GM06990 (cell line): ENCODE measurements at regions not wholly inside any gene's neighbourhood (a gene's known extent, or its start where the extent isn't known, plus 50 kb on each side); places are given as distances from the start of the nearest gene placed in this dataset.

Experiments used
- DNase-seq: peaks from one replicate; pipeline ENCODE4 v3.0.0-alpha.2; 2011; ENCODE audit not compliant: insufficient read length; ENCODE audit errors: extremely low read depth
- H3K27me3 ChIP-seq: replicated peaks from 2 replicates; pipeline ENCODE4 v1.6.0; 2011; ENCODE audit warnings: low read length; ENCODE audit not compliant: control insufficient read depth, insufficient read depth
- H3K36me3 ChIP-seq: 2 replicates; pipeline ENCODE4 v1.5.1; 2011; ENCODE audit warnings: low read length; ENCODE audit not compliant: control insufficient read depth, insufficient read depth
- H3K4me3 ChIP-seq: replicated peaks from 2 replicates; pipeline ENCODE4 v1.5.1; 2011; ENCODE audit warnings: low read depth, mild to moderate bottlenecking, control low read depth, low read length
- TF ChIP-seq, protein P1 (sequence below): IDR thresholded peaks from 2 replicates; pipeline ENCODE4 v1.5.1; 2011; ENCODE audit warnings: low read length, control low read depth, mild to moderate bottlenecking, inconsistent platforms; ENCODE audit not compliant: insufficient read depth, poor library complexity, severe bottlenecking

DNA sequence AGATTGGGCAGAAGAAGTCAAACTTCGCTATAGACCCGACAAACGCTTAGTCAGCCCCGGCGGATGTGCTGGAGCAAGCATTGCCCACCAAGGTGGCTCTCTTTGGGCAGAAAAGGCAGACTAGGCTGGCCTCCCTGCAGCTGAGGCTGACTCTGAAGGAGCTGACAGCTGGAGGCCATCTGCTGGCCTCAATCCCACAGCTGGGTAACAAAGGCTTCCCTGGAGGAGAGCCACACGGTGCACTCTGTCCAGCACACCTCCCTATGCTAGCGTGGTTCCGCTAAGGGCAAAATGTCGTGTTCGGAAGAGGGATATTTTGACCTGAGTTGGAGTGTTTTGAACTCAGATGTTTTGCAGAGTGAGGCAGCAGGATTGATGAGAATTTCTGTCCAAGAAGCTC, 103.5 kb upstream of the PTCH1 start:
- no peaks in the 10 kb centered on the region for H3K36me3 ChIP-seq
- no peaks in the 10 kb centered on the region; the same call in 1 of the 2 replicates for H3K27me3 ChIP-seq
- no peak overlapping the region for H3K4me3 ChIP-seq
- DNase-seq, result no peak
- TF ChIP-seq, protein P1, sequence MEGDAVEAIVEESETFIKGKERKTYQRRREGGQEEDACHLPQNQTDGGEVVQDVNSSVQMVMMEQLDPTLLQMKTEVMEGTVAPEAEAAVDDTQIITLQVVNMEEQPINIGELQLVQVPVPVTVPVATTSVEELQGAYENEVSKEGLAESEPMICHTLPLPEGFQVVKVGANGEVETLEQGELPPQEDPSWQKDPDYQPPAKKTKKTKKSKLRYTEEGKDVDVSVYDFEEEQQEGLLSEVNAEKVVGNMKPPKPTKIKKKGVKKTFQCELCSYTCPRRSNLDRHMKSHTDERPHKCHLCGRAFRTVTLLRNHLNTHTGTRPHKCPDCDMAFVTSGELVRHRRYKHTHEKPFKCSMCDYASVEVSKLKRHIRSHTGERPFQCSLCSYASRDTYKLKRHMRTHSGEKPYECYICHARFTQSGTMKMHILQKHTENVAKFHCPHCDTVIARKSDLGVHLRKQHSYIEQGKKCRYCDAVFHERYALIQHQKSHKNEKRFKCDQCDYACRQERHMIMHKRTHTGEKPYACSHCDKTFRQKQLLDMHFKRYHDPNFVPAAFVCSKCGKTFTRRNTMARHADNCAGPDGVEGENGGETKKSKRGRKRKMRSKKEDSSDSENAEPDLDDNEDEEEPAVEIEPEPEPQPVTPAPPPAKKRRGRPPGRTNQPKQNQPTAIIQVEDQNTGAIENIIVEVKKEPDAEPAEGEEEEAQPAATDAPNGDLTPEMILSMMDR, result no peak

DNA sequence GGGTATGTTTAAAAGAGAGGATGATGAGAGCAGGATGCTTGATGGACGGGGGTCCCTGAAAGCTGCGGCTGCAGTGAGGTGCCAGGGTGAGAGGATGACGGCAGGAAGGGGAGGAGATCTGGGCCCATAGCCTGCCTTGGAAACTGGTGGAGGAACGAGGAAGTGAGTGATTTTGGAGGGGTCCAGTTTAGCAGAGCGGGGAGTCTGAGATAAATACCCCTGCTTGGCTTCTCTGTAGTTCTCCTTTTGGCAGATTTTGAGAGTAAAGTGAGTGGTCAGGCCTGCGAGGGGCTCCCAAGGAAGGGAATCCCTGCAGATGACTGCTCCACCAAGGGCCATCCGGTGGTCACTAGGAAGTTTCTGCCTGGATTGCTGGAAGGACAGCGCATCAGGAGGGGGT, 98.5 kb upstream of the PTCH1 start:
- DNase-seq, result no peak
- no peaks in the 10 kb centered on the region; the same call in 1 of the 2 replicates for H3K27me3 ChIP-seq
- H3K36me3 ChIP-seq, result no peaks in the 10 kb centered on the region
- no peak overlapping the region for H3K4me3 ChIP-seq
- TF ChIP-seq, protein P1, result no peak

DNA sequence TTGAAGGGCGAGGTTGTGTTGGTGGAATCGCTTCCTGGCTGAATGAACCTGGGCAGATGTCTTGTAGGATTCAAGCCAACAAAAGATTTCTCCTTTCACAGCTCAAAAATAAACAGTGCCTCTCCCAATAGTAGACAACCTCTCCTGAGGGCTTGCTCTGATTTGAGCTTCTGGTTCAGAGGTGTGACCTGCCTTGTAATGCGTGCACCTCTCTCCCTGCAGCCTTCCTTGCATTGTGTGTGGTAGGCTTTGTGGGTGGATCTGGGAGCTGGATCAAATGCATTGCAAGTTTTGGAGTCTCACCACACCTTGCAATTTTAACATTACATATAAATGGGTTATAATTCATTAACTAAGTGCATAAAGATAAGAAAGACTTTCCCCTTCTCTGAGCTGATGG, 96.9 kb upstream of the PTCH1 start:
- DNase-seq, result no peak
- H3K36me3 ChIP-seq, result no peaks in the 10 kb centered on the region
- H3K27me3 ChIP-seq, result no peaks in the 10 kb centered on the region; the same call in 1 of the 2 replicates
- TF ChIP-seq, protein P1, result no peak
- no peak overlapping the region for H3K4me3 ChIP-seq

GRCh38 chr9:95611354-95611753, 94.6 kb upstream of the PTCH1 start:
- DNase-seq, result no peak
- no peaks in the 10 kb centered on the region for H3K36me3 ChIP-seq
- H3K27me3 ChIP-seq, result no peaks in the 10 kb centered on the region; the same call in 1 of the 2 replicates
- TF ChIP-seq, protein P1, result no peak
- no peak overlapping the region for H3K4me3 ChIP-seq

DNA sequence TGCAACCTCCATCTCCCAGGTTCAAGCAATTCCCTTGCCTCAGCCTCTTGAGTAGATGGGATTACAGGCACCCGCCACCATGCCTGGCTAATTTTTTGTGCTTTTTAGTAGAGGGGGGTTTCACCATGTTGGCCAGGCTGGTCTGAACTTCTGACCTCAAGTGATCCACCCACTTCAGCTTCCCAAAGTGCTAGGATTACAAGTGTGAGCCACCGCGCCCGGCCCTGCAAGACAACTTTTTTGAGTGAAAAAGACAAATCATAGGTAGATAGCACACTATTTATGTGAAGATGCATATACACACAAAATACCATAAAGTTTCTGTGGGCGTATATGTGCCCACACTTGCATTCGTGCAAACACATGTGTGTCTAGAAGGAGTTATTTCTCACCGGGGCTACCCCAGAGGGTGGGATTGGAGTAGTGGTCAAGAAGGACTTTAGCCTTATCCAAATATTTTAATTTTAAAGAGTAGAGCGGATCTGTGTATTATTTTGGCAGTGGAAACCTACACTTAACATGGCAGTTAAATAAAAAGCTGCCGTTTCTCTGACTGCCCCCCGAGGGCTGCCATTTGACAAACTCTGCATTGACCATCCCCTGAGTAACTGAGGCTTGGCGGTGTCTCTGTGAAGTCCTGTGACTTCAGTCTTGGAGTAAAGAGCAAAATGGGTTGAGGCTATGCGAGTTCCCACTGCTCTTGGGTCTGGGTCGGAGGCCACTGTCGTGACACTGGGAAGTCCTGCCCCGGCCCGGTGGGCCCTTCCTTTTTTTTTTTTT, 93.4 kb upstream of the PTCH1 start:
- H3K36me3 ChIP-seq, result no peaks in the 10 kb centered on the region
- TF ChIP-seq, protein P1, result no peak
- H3K27me3 ChIP-seq, result no peaks in the 10 kb centered on the region; the same call in 1 of the 2 replicates
- no peak overlapping the region for H3K4me3 ChIP-seq
- no peak for DNase-seq

DNA sequence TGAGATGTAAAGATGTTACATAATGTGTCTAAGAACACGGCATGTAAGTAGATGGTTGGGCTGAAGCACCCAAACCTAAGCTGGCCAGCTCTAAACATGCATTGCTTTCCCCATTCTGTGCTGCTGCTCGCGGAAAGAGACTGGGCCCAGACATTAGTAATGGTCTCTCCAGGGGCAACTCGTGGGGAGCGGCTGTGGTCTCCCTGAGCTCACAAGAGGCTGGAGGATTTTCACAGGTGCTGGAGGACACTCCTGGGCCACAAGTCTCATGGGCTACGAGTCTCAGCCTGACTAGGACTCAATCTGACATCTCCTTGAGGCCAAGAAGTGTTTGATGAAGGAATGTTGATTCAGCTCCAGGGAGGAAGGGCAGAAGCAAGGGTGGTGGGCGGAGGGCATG, 92.7 kb upstream of the PTCH1 start:
- DNase-seq, result no peak
- Histone ChIP-seq H3K4me3 (no peak overlapping the region), H3K27me3 (no peaks in the 10 kb centered on the region; the same call in 1 of the 2 replicates), H3K36me3 (no peaks in the 10 kb centered on the region)
- TF ChIP-seq, protein P1, result no peak
